ENCODE measurements at regions not wholly inside any gene's neighbourhood (a gene's known extent, or its start where the extent isn't known, plus 50 kb on each side); places are given as distances from the start of the nearest gene placed in this dataset.
"Not testable (repeated sequence)": the region's sequence is repeated elsewhere in the genome, so short reads cannot be mapped to it uniquely, and the experiment has no call there.

DNA sequence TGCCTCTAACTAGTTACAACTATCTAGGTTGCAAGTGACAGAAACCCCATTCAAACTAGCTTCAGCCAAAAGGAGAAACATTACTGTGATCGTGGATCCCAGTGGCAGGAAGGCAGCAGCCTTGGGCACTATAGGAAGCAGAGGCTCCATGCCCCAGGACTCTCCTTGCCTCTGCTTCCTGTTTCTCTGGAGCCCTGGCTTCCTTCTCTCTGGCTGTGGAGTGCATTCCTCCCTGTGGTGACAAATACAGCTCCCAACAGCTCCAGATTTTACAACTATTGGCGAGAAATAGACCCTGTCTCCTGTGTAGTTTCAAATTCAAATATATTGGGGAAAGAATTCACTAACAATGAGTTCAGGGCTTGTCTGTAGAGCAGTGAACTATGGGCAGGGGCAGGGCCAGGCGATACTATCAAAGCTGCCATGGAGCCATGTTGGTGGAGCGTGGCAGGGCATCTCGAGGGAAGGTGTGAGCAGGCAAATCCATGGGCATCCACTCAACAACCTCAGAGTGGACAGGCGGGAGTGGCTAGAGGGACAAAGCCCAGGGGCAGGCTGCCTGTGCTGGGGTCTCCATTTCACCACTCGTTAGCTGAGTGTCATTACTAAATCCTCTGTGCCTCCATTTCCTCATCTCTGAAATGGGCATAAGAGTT lies 189.5 kb downstream of the ERCC6L2 start:
- no peak for DNase-seq (ENCODE audit: low read depth)

DNA sequence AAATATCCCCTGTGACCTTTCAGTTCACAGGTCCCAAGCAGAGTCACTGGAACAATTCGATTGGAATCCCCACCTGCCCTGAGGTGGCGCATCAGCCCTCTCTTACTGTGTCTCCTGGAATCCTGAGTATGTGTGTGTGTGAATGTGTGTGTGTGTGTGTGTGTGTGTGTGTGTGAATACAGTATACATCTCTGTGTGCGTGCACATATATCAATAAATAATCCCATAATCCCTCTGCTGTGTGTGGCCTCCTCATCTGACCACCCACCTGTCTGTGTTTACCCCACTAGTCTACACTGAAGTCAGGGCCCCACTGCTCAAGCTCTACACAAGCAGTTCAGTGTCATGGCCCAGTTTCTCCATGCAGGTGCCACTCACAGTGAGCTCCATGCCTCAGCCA lies 187.4 kb downstream of the ERCC6L2 start:
- no peak for DNase-seq (ENCODE audit: low read depth)

DNA sequence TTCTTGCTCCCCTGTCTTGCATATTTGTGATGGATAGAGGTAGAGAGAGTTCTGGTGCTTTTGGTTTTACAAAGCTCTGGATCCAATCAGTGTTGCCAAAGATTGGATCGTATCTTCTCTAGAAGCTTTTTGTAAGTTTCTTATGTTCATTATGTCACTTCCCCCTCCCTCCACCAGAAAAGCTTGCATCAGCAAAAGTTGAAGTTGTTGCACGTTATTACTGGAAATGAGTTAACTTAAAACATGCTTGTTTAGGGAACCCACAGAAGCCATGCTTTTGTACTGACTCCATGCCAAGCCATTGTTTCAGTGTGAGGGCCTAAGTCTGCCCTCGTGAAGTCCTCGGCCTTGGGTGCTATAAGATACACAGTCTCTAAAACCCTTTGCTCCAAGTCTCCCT lies 186.5 kb downstream of the ERCC6L2 start:
- no peak for DNase-seq (ENCODE audit: low read depth)

DNA sequence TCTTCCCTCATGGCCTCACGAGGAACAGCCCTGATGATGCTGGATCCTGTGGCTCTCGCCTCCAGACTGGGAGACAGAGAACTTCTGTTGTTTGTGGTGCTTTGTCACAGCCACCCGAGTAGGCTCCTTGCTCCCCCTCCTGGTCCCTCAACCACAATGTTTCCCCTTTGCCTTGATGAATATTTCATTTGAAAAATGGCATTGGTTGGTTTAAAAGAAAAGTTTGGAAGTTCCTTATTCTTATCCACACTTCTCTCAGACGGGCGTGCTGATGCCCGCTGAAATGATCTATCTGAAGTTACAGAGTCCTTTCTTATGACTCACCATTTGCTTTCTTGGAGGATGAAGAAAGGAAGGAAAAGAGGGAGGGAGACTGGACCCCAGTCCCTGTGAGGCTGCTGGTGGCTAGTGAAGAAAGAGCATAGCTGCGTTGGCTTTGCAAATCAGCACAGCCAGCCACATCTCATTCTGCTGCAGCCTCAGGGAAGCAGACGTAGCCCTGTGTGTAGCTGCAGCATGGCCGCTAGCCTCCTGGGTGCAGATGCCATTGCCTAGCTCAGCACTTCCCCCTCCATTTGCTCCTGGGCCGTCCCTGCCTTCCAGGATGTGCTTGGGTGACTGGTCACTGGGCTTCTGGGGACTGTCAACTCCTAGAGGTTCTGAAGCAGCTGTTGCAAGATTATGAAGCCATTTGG lies 185.9 kb downstream of the ERCC6L2 start:
- peak; percentile 51 for DNase-seq (ENCODE audit: low read depth)

DNA sequence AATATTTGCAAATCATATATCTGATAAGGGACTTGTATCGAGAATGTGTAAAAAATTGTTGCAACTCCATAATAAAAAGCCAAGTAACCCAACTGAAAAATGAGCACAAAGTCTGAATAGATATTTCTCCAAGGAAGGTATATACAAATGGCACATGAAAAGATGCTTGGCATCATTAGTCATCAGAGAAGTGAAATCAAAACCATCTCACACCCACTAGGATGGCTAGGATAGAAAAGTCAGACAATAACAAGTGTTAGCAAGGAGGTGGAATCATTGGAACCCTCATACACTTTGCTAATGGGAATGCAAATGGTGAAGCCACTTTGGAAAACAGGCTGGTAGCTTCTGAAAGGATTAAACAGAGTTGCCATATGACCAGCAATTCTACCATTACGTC lies 182.7 kb downstream of the ERCC6L2 start:
- no peak for DNase-seq (ENCODE audit: low read depth)

DNA sequence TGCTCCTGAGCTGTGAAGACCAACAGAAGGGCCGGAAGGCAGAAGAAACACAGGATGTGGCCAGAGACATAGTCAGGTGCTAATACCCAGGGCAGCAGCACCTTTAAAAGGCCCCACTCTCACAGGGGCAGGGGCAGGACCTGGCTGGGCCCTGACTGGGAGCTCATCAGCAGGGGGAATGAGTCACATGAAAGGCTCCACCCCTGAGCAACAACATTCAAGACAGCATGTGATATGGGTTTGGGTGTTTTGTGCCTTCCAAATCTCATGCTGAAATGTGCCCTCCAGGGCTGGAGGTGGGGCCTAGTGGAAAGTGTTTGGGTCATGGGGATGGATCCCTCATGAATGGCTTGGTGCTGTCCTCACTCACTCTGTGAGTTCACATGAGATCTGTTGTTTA lies 181.7 kb downstream of the ERCC6L2 start:
- DNase-seq (ENCODE audit: low read depth): no peak

DNA sequence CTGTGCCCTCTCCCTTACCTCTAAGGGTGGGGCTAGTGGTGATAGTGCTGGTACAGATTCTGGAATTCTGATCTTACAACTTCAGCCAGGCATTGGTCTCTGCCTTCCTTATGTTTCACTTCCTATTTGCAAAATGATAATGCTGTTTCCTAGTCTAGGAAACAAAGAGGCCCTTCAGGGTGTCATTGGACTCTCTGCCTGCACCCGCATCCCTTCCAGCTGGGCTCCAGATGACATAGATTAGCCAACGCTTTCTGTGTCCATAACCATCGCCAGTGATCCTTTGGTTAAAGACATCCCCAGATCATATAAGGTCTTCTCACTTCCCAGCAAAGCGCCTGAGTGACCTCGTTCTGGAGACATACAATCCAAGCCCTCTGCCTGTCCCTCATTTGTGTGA lies 180.7 kb downstream of the ERCC6L2 start:
- DNase-seq (ENCODE audit: low read depth): no peak

DNA sequence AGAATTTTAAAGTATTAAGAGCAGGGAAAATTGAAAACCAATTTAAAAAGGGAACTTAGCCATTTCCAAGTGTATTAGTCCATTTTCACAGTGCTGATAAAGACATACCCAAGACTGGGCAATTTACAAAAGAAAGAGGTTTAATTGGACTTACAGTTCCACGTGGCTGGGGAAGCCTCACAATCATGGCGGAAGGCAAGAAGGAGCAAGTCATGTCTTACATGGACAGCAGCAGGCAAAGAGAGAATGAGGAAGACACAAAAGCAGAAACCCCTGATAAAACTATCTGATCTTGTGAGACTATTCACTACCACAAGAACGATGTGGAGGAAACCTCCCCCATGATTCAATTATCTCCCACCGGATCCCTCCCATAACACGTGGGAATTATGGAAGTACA lies 178.8 kb downstream of the ERCC6L2 start:
- DNase-seq (ENCODE audit: low read depth): not testable (repeated sequence)

DNA sequence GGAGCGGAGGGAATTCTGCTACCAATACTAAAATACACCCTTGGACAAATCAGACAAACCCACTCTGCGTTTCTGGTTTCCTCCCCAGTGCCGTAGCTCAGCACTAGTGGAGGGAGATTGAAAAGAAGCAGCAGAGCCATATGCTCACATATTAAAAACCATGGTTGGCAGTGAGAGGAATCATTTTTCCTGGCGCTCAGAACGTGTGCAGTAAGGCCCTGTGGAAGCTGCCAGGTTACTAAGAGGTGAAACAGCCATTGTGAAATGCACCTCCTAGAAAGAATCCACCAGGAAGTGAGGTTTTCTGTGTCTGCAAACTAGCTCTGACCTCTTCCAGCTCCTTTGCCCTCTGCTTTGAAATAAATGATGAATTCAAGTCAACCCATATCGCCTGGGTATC lies 177.2 kb downstream of the ERCC6L2 start:
- peak; percentile 16 for DNase-seq (ENCODE audit: low read depth)

DNA sequence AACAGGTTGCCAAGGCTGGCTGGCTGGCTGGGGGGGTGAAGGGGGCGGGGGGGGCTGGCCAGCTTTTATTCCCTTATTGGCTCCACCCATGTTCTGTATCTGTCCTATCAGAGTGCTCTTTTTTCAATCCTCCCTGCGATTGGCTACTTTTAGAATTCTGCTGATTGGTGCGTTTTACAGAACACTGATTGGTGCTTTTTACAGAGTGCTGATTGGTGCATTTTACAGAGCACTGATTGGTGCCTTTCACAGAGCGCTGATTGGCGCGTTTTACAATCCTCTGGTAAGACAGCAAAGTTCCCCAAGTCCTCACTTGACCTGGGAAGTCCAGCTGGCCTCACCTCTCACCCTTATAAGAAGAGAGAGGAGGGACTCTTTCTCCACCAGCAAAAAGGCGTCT lies 175.9 kb downstream of the ERCC6L2 start:
- no peak for DNase-seq (ENCODE audit: low read depth)

DNA sequence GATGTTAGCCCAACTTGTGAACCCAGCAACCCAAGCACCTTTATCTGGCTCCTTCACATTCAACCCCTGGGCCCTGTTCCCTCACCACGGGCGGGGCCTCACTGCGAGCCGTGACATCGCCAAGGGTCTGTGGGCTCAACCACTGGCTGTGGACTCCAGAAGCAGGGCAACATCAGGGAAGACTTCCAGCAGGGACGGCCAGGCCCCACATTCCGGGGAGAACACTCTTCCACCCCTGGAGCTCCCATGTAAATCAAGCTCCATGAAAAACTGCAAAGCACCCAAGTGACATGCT lies 175.3 kb downstream of the ERCC6L2 start:
- no peak for DNase-seq (ENCODE audit: low read depth)

DNA sequence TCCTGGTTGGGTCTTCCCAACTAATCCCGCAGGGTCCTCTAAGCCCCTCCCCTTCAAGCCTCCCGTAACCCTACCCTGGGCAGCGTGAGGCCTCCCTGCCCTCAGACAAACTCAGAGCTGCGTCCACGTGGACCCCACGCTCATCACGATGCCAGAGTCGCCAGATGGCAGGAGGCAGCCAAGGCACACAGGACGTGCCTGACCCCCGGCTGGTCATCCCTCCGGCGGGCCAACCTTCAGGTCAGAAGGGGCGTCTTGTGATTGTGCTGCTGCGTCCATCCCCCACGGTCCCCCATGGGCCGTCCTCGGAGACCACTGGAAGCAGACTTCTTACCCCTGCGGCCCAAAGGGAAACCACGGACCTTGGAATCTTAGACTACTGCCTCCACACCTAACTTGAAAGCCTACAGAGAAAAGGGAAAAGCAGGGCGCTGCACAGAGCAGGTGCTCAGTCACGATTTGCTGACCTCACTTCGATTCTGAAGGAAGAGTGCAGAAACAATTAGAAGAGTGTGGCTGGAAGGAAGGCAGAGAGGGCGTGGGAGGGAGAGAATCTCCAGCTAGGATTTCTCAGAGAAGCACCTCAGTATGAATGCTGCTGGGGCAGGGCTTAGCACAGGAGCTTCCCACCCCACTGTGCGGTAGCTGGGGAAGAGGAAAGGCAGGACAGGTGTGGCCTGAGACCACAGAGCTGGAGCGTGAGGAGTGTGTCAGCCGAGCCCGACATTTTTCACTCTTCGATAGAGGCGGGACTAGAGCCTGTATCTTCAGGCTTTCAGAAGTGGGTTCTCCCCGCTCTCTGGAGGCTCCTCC lies 174.8 kb downstream of the ERCC6L2 start:
- no peak for DNase-seq (ENCODE audit: low read depth)

DNA sequence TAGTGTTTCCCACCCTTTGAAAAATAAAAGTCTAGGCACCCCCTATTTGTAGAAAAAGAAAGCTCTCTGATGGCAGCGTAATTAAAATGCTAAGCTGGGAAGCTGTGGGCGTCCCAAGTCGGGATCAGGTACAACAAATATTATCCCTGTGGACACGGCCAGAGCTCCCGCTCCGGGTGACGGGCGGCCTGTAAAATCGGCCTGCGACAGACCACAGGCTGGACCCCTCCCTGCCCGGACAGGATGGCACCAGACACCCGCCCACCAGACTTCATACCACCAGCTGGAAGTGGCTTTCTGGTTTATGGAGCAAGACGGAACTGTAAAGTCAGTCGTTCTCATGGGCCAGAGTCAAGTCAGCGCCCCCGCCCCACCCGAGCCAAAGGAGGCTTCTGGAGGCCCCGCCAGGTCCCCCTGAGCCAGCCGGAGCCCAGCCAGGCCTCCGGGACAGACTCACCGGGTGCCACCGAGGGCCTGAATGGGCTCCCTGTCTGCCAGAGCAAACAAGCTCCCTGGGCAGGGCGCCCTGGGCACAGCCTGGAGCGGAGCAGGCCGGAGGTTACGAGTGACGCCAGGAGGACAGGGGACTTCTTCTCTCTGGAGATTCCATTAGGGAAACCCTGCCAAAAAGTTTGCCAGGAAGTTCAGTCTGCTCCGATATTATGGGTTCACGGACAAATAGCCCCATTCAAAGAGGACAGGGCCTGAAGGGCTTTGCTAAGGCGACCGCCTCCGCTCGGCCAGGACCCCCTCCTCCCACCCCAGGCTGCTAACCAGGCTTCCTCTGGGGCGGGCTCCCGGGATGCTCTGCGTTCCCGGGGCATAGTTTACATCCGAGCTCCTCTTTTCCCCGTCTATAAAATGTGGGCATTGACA lies 173.7 kb downstream of the ERCC6L2 start:
- no peak for DNase-seq (ENCODE audit: low read depth)

DNA sequence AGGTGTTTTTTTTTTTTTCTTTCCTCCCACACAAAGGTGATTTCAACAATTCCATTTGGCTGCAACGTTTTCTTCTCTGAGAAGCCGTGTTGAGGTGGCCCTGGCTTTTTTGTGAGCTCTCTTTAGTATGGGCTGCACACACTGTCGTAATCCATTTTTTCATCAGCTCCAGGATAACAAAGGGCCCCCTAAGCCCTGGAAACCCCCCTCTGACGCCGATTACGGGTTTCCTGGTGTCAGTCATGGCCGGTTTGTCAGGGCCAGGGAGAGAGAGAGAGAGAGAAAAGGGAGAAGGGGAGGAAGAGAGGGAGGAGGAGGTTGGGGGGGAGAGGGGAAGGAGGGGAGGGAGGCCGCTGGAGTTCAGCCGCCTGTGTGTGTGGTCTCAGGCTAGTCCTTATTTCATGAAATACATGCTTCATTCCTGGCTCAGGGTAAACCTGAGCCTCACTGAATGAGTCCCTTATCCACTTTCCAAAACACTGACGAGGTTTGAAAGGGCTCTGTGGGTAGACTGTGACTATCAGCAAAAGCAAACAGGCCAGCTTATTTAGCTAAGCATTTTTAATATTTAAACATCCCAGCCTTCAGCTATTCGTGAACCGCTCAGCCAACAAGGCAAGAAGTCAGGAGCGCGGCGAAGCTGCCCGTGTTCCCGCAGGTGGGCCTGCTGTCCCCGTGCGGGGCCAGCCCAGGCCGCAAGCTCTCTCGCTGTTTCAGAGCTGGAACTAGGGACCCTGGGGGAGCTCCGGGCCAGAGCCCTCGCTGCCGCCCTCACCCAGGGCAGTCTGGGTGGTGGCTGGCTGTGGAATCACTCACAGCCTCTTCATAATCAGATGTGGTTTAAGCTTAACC lies 172.8 kb downstream of the ERCC6L2 start:
- DNase-seq (ENCODE audit: low read depth): peak; percentile 14

DNA sequence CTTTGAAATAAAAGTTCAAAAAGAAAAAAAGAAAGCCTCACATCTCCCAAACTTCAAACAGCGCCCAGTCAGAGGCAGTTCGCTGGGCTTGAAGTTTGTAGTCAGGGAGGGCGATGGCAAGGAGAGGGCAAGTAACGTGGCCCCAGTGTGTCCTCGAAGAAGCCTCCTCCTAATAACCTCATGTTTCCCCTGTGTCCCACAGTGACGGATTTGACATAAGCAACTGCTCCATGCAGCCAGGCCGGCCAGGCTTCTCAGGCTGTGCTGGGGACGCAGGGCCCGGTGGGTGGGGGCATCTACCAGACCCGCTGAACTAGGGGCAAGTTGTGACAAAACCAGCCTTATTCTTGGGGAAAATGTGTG lies 172.2 kb downstream of the ERCC6L2 start:
- no peak for DNase-seq (ENCODE audit: low read depth)

DNA sequence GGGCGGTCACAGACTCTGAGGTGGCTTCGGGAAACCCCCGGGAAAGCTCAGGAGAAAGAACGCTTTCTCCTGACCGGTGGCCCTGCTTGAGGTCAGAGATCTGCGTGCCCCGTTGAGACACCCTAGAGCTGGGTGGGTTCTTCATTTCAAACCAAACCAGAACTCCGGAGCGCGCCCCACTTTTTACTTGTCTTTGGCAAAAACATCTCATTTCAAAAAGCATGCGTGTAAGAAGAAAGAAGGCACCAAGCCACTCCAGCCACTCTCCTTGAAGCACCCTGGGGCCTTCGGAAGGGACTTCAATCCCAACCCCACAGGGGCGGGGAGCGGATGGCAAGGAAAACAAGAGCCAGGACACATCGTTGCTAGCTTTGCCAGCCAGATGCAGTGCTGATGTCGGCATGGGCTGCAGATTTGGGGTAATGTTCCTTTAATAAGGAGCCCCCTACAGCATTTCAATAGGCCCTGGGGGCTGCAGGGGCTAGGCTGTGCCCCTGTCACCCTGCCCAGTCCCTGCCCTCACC lies 171.7 kb downstream of the ERCC6L2 start:
- DNase-seq (ENCODE audit: low read depth): no peak

DNA sequence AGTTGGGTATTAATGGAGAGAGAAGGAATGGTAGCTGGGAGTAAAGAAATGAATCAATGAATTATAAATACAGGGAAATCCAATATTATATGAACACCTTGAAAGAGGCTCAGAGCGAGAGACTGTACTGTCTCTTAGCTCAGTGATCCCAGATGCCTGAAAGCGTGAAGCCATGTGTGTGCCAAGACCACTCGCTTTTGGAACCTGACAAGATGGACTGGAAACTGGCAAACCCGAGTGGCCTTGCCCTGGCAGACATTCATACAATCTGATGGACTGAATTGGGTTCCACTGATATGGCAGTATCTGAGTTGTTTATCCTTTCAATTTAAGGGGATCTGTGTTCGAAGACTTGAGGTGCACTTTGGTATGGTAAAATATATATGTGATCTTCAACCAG lies 170.3 kb downstream of the ERCC6L2 start:
- no peak for DNase-seq (ENCODE audit: low read depth)

DNA sequence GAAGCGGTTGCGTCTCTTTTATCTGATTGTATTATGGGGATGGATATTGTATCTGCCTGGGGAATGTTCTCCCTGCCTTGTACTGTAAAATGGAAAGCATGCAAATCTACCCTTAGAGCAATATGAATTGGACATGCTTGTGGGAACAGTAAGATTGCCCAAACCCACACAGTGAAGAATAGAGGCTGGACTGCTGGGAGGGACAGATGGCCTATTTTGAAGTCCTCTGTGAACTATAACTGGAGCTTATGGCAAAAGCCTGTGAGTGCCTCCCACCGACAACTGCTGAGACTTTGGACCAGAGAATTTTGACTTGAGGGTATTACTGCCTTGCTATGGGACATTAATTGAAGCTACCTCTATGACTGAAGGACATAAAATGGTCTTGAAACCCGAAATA lies 168.9 kb downstream of the ERCC6L2 start:
- no peak for DNase-seq (ENCODE audit: low read depth)

DNA sequence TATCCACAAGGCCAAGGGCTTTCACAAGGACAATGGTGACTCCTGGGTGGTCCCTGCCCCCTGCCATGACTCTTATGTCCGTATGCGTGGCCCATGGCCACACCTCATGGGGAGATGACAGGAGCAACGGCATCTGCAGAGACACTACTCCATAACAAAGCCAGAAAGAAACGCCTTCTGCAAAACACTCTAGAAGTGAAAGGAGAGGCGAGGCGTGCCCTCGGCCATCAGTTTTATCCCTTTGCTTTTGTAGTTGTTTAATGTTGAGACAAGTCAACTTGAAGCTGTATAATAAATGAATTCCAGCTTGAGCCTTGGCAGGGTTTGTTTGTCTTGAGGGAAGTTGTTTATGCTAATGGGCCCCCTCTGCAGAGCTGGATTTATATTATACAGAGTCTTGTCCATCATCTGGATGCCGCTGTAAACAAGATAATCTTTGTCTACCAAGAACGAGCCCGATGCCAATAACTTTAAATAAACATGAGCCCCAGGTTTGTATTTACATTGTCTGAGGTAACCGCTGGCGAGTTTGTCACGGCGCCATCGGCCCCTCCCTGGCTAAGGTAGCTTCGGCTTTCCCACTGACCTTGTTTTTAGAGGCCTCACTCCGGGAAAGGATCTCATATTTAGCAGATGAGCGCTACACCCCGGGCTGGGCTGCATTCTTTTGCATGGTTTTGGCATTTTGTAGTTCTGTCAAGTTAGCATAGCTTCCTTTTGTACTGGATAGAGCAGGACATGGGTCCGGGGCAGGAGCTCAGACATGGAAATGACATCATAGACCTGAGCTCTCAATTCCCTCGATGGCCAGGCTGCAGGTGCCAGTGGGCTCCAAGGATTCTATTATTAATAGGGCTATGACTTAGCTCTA lies 165.3 kb downstream of the ERCC6L2 start:
- DNase-seq (ENCODE audit: low read depth): no peak

DNA sequence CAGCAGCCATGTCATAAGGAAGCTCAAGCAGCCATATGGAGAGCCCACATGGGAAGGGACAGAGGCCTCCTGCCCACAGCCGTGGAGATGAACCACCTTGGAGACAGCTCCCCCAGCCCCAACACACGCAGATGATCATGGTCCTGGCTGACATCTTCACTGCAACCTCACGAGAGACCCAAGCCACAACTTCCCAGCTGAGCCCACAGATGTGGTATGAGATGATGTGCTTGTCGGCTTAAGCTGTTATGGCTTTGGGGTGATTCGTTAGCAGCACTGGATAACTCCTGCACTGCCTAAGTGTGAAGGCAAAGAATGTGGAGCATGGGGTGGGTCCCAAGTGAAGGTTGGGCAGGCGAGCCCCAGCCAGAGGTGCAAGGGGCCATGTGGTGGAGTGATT lies 163.4 kb downstream of the ERCC6L2 start:
- DNase-seq (ENCODE audit: low read depth): no peak

All from amniotic epithelial cell (primary cell).